GM12878 (cell line): ENCODE measurements at regions not wholly inside any gene's neighbourhood (a gene's known extent, or its start where the extent isn't known, plus 50 kb on each side); places are given as distances from the start of the nearest gene placed in this dataset.

Experiments used
- ATAC-seq: fragments of 200-7000 bp; cut with Tn5 transposase; 3 replicates; pipeline ENCODE4 v1.9.1; 2020; ENCODE audit warnings: mild to moderate bottlenecking, moderate library complexity
- BruUV-seq: library from RNA; stranded (reverse); fragments of 400-500 nt; replicated peaks from 2 replicates; lab custom pipeline; 2021; lab: Mats Ljungman, UMichigan
- CTCF ChIA-PET: fragments of 300-600 bp; sonication (Branson Sonifier 250); formaldehyde crosslinking; extraction: SDS; loops from one replicate; lab custom pipeline; 2021; ENCODE audit warnings: inconsistent platforms; lab: Yijun Ruan, JAX
- POLR2A ChIA-PET: fragments of 350-600 bp; formaldehyde crosslinking; extraction: SDS; loops from one replicate; lab custom pipeline; 2021; ENCODE audit warnings: inconsistent platforms; lab: Charles Lee
- RAD21 ChIA-PET: fragments of 300-600 bp; sonication (Branson Sonifier 250); formaldehyde crosslinking; loops from one replicate; lab custom pipeline; 2023; ENCODE audit warnings: antibody characterized with exemption; ENCODE audit not compliant: unreplicated experiment; lab: Charles Lee
- SMC1A ChIA-PET: fragments of 300-600 bp; sonication (Branson Sonifier 250); formaldehyde crosslinking; loops from one replicate; lab custom pipeline; 2023; ENCODE audit not compliant: unreplicated experiment, uncharacterized antibody; lab: Charles Lee
- DNase-seq: peaks from one replicate; pipeline ENCODE4 v3.0.0-alpha.2; 2011; ENCODE audit warnings: low read depth, low spot score
- FAIRE-seq: peaks from 3 replicates; lab custom pipeline; 2011; peaks lifted over from hg19 to GRCh38; lab: Jason Lieb, UNC
- H2AFZ ChIP-seq: 2 replicates; pipeline ENCODE4 v1.6.0; 2011; ENCODE audit warnings: low read depth, low read length, control low read depth; ENCODE audit not compliant: control insufficient read depth
- H3K27ac ChIP-seq: 2 replicates; pipeline ENCODE4 v1.5.1; 2011; ENCODE audit warnings: control low read depth; ENCODE audit not compliant: control insufficient read depth, insufficient read depth
- H3K27me3 ChIP-seq, 2 experiments: replicated peaks in 1 of 2; 2 replicates each; pipeline versions ENCODE4 v1.6.0 to v1.6.1; 2011; ENCODE audit warnings: low read length in 1 of 2; ENCODE audit not compliant: control insufficient read depth in 2 of 2, insufficient read depth in 2 of 2
- H3K36me3 ChIP-seq, 2 experiments: 2 replicates each; pipeline ENCODE4 v1.5.1; 2011; ENCODE audit warnings: low read length in 1 of 2; ENCODE audit not compliant: control insufficient read depth in 2 of 2, insufficient read depth in 2 of 2
- H3K4me1 ChIP-seq: 2 replicates; pipeline ENCODE4 v1.6.1; 2011; ENCODE audit warnings: mild to moderate bottlenecking, low read length, moderate library complexity, mixed read lengths; ENCODE audit not compliant: control insufficient read depth, insufficient read depth
- H3K4me2 ChIP-seq: 2 replicates; pipeline ENCODE4 v1.6.0; 2011; ENCODE audit warnings: control low read depth; ENCODE audit not compliant: control insufficient read depth, insufficient read depth
- H3K4me3 ChIP-seq: fragments of 200-600 bp; sonication (generic); 2 replicates; pipeline ENCODE4 v1.5.1; 2016
- H3K79me2 ChIP-seq: 2 replicates; pipeline ENCODE4 v1.6.0; 2011; ENCODE audit warnings: low read length; ENCODE audit not compliant: control insufficient read depth, insufficient read depth
- H3K9ac ChIP-seq: 2 replicates; pipeline ENCODE4 v1.8.0; 2011; ENCODE audit warnings: low read length, control low read depth, mixed read lengths; ENCODE audit not compliant: control insufficient read depth, insufficient read depth
- H3K9me3 ChIP-seq: replicated peaks from 3 replicates; pipeline ENCODE4 v1.5.1; 2011; ENCODE audit warnings: mild to moderate bottlenecking, low read length; ENCODE audit not compliant: control insufficient read depth, insufficient read depth
- H4K20me1 ChIP-seq: 2 replicates; pipeline ENCODE4 v1.6.0; 2011; ENCODE audit not compliant: control insufficient read depth, insufficient read depth
- CBX5 ChIP-seq: sonication (generic); IDR thresholded peaks from 2 replicates; pipeline ENCODE4 v1.6.1; 2016; ENCODE audit warnings: low read depth, moderate library complexity, mild to moderate bottlenecking, inconsistent platforms
- CHD2 ChIP-seq: IDR thresholded peaks from 2 replicates; pipeline ENCODE4 v1.6.1; 2011; ENCODE audit warnings: low read depth, low read length, improper control_type of control experiment, borderline replicate concordance
- IRF4 ChIP-seq: IDR thresholded peaks from 2 replicates; pipeline ENCODE4 v1.6.1; 2011; ENCODE audit warnings: low read depth, low read length
- KAT2A ChIP-seq: conservative IDR thresholded peaks from 2 replicates; pipeline ENCODE4 v1.6.1; 2011; ENCODE audit warnings: low read depth, low read length; ENCODE audit not compliant: control insufficient read depth
- MYC ChIP-seq: IDR thresholded peaks from 2 replicates; pipeline ENCODE4 v1.6.1; 2011; ENCODE audit warnings: mild to moderate bottlenecking, low read length, moderate library complexity, inconsistent platforms; ENCODE audit not compliant: insufficient read depth, insufficient replicate concordance, insufficient read length, severe bottlenecking
- NFXL1 ChIP-seq: fragments of 450-650 bp; IDR thresholded peaks from 2 replicates; pipeline ENCODE4 v1.6.1; 2017; ENCODE audit warnings: antibody characterized with exemption, mild to moderate bottlenecking, borderline replicate concordance
- PAX8 ChIP-seq: fragments of 450-650 bp; IDR thresholded peaks from 2 replicates; pipeline ENCODE4 v1.6.1; 2017; ENCODE audit warnings: mild to moderate bottlenecking, moderate library complexity
- PRDM15 ChIP-seq: fragments of 450-650 bp; formaldehyde crosslinking; IDR thresholded peaks from 2 replicates; pipeline ENCODE4 v1.4.0; 2020; ENCODE audit warnings: mild to moderate bottlenecking, moderate library complexity
- RAD51 ChIP-seq: fragments of 450-650 bp; IDR thresholded peaks from 2 replicates; pipeline ENCODE4 v1.6.1; 2016; ENCODE audit warnings: moderate library complexity, mild to moderate bottlenecking, inconsistent platforms
- SKIL ChIP-seq: fragments of 450-650 bp; IDR thresholded peaks from 2 replicates; pipeline ENCODE4 v1.6.1; 2017; ENCODE audit warnings: mild to moderate bottlenecking, low read depth, inconsistent platforms; ENCODE audit not compliant: poor library complexity, severe bottlenecking
- TCF3 ChIP-seq: IDR thresholded peaks from 2 replicates; pipeline ENCODE4 v1.6.1; 2012; ENCODE audit warnings: low read depth, mild to moderate bottlenecking, low read length, borderline replicate concordance; ENCODE audit not compliant: insufficient read depth
- ZBTB11 ChIP-seq: fragments of 450-650 bp; formaldehyde crosslinking; IDR thresholded peaks from 2 replicates; pipeline ENCODE4 v1.5.0; 2022; ENCODE audit warnings: mild to moderate bottlenecking, missing genetic modification characterization
- ZNF384 ChIP-seq: IDR thresholded peaks from 2 replicates; pipeline ENCODE4 v1.6.1; 2012; ENCODE audit warnings: low read depth, mild to moderate bottlenecking, low read length, improper control_type of control experiment, borderline replicate concordance
- WGBS: methylation state at CpG from one replicate; pipeline ENCODE4 v1.1.6; 2016; ENCODE audit warnings: low lambda C conversion rate; ENCODE audit not compliant: insufficient replicate concordance, insufficient coverage; ENCODE audit errors: missing lambda C conversion rate; 5-methylcytosine and 5-hydroxymethylcytosine counted together
- in situ Hi-C: fragments of 300-500 bp; cut with MboI; formaldehyde crosslinking; loops from 9 replicates; pipeline ENCODE4 v1.14.3; 2018; ENCODE audit warnings: mixed read lengths
- intact Hi-C: fragments of 100-400 bp; cut with micrococcal nuclease; formaldehyde crosslinking; loops from one replicate; pipeline ENCODE4 v1.14.2; 2022; ENCODE audit not compliant: unreplicated experiment

GRCh38 chr6:6962699-6963098 is 145.1 kb upstream of the RREB1 start:
- no peaks in the 10 kb centered on the region for H3K79me2 ChIP-seq
- DNase-seq (no peak), FAIRE-seq (no peak), ATAC-seq (no peak)
- no TSS peak for BruUV-seq
- intact Hi-C loops (no loop called here), in situ Hi-C loops (no loop called here)
- no peaks in the 10 kb centered on the region for H3K27me3 ChIP-seq
- WGBS: 35% methylated on average over 4 of the region's 4 CpGs
- ChIA-PET RAD21 (interaction anchor here (1.2 kb wide), 1 partner anchor 9 kb away, joined by 3 read pairs; no protein-coding TSS in a partner anchor), POLR2A (no interaction called here), SMC1A (no interaction called here), CTCF (no interaction called here)
- H3K36me3 ChIP-seq: no peaks in the 10 kb centered on the region
- no peaks in the 10 kb centered on the region for H3K9me3 ChIP-seq
- H3K4me2 ChIP-seq: no peak overlapping the region
- no peaks in the 10 kb centered on the region for H4K20me1 ChIP-seq
- H3K27ac ChIP-seq: no peak overlapping the region
- no peak overlapping the region for H3K4me3 ChIP-seq
- no peak overlapping the region for H3K9ac ChIP-seq
- no peaks in the 10 kb centered on the region for H3K4me1 ChIP-seq
- no peak overlapping the region for H2AFZ ChIP-seq
- no peak for TF ChIP-seq CBX5
- no peak for TF ChIP-seq PAX8
- no peak for TF ChIP-seq SKIL
- TF ChIP-seq KAT2A: no peak
- no peak for TF ChIP-seq TCF3
- TF ChIP-seq ZNF384: no peak
- TF ChIP-seq PRDM15 (CRISPR knock-in tag): no peak
- no peak for TF ChIP-seq IRF4
- no peak for TF ChIP-seq CHD2
- no peak for TF ChIP-seq ZBTB11 (CRISPR knock-in tag)
- TF ChIP-seq RAD51: no peak
- TF ChIP-seq MYC: no peak
- TF ChIP-seq NFXL1: no peak
- TF ChIP-seq, all 136 proteins: peak for 0
